ENCODE measurements at regions not wholly inside any gene's neighbourhood (a gene's known extent, or its start where the extent isn't known, plus 50 kb on each side); places are given as distances from the start of the nearest gene placed in this dataset.

GRCh38 chr1:213689260-213689659 is 298.5 kb upstream of the PROX1 start:
- DNase-seq (ENCODE audit: extremely low read depth, low read depth): no peak
- no peak overlapping the region for H3K4me3 ChIP-seq (replicated peaks; ENCODE audit: low read depth, low read length)
- TF ChIP-seq CTCF (IDR thresholded peaks at IDR 0.05; ENCODE audit: low read depth, low read length, missing control alignments): no peak

GRCh38 chr1:213690341-213690917 is 297.3 kb upstream of the PROX1 start:
- no peak for TF ChIP-seq CTCF (IDR thresholded peaks at IDR 0.05; ENCODE audit: low read depth, low read length, missing control alignments)
- no peak for DNase-seq (ENCODE audit: extremely low read depth, low read depth)
- no peak overlapping the region for H3K4me3 ChIP-seq (replicated peaks; ENCODE audit: low read depth, low read length)

- no peak for DNase-seq (ENCODE audit: extremely low read depth, low read depth)
- H3K4me3 ChIP-seq (replicated peaks; ENCODE audit: low read depth, low read length): no peak overlapping the region
- TF ChIP-seq CTCF (IDR thresholded peaks at IDR 0.05; ENCODE audit: low read depth, low read length, missing control alignments): no peak
These were observed 295.5 kb upstream of the PROX1 start for GRCh38 chr1:213692321-213692720.

GRCh38 chr1:213693864-213694263 is 293.9 kb upstream of the PROX1 start:
- DNase-seq (ENCODE audit: extremely low read depth, low read depth): no peak
- no peak for TF ChIP-seq CTCF (IDR thresholded peaks at IDR 0.05; ENCODE audit: low read depth, low read length, missing control alignments)

GRCh38 chr1:213697192-213697802 is 290.5 kb upstream of the PROX1 start:
- no peak overlapping the region for H3K4me3 ChIP-seq (replicated peaks; ENCODE audit: low read depth, low read length)
- no peak for DNase-seq (ENCODE audit: extremely low read depth, low read depth)
- TF ChIP-seq CTCF (IDR thresholded peaks at IDR 0.05; ENCODE audit: low read depth, low read length, missing control alignments): no peak

More at GRCh38 chr1:213693864-213694263, 293.9 kb upstream of the PROX1 start:
- no peak overlapping the region for H3K4me3 ChIP-seq (replicated peaks; ENCODE audit: low read depth, low read length)

- H3K4me3 ChIP-seq (replicated peaks; ENCODE audit: low read depth, low read length): no peak overlapping the region
- no peak for TF ChIP-seq CTCF (IDR thresholded peaks at IDR 0.05; ENCODE audit: low read depth, low read length, missing control alignments)
- no peak for DNase-seq (ENCODE audit: extremely low read depth, low read depth)
These were observed 289.6 kb upstream of the PROX1 start for GRCh38 chr1:213698092-213698702.
